SK-N-SH treated with all-trans-retinoic acid at 6 μM for 48 hours (cell line): ENCODE measurements at regions not wholly inside any gene's neighbourhood (a gene's known extent, or its start where the extent isn't known, plus 50 kb on each side); places are given as distances from the start of the nearest gene placed in this dataset.

Experiments
- ATAC-seq: fragments of 200-7000 bp; cut with Tn5 transposase; 3 replicates; pipeline ENCODE4 v1.9.1; 2020; ENCODE audit warnings: mild to moderate bottlenecking, moderate library complexity
- BACH2 ChIP-seq: fragments of 250-450 bp; sonication (Bioruptor Pico); IDR thresholded peaks from 2 replicates; pipeline ENCODE4 v1.9.0; 2021; ENCODE audit warnings: mild to moderate bottlenecking, borderline replicate concordance
- CSRNP3 ChIP-seq: fragments of 250-450 bp; sonication (Bioruptor Pico); IDR thresholded peaks from 2 replicates; pipeline ENCODE4 v1.5.1; 2021; ENCODE audit warnings: mild to moderate bottlenecking, moderate library complexity
- ESRRG ChIP-seq: fragments of 250-450 bp; sonication (Bioruptor Pico); IDR thresholded peaks from 2 replicates; pipeline ENCODE4 v1.6.1; 2021; ENCODE audit warnings: mild to moderate bottlenecking
- GLIS3 ChIP-seq: fragments of 250-450 bp; sonication (Bioruptor Pico); IDR thresholded peaks from 2 replicates; pipeline ENCODE4 v1.5.0; 2020; ENCODE audit warnings: mild to moderate bottlenecking, moderate library complexity
- ISL1 ChIP-seq: fragments of 250-450 bp; sonication (Bioruptor Pico); IDR thresholded peaks from 2 replicates; pipeline ENCODE4 v2.1.2; 2022; ENCODE audit warnings: mild to moderate bottlenecking, moderate library complexity
- OSR1 ChIP-seq: fragments of 250-450 bp; sonication (Bioruptor Pico); IDR thresholded peaks from 2 replicates; pipeline ENCODE4 v1.8.0; 2022; ENCODE audit warnings: moderate library complexity, mild to moderate bottlenecking, inconsistent platforms
- PATZ1 ChIP-seq: fragments of 250-450 bp; sonication (Bioruptor Pico); IDR thresholded peaks from 2 replicates; pipeline ENCODE4 v1.8.0; 2020; ENCODE audit warnings: mild to moderate bottlenecking, moderate library complexity, borderline replicate concordance
- PPARA ChIP-seq: fragments of 250-450 bp; sonication (Bioruptor Pico); IDR thresholded peaks from 2 replicates; pipeline ENCODE4 v1.5.0; 2020; ENCODE audit warnings: mild to moderate bottlenecking, borderline replicate concordance
- SNAI2 ChIP-seq: fragments of 250-450 bp; sonication (Bioruptor Pico); IDR thresholded peaks from 2 replicates; pipeline ENCODE4 v1.5.0; 2020; ENCODE audit warnings: mild to moderate bottlenecking, moderate library complexity
- TCF4 ChIP-seq: fragments of 250-450 bp; sonication (Bioruptor Pico); IDR thresholded peaks from 2 replicates; pipeline ENCODE4 v1.8.0; 2021; ENCODE audit warnings: mild to moderate bottlenecking, moderate library complexity, borderline replicate concordance
- TOX ChIP-seq: fragments of 250-450 bp; sonication (Bioruptor Pico); IDR thresholded peaks from 2 replicates; pipeline ENCODE4 v1.8.0; 2021; ENCODE audit warnings: mild to moderate bottlenecking, moderate library complexity, borderline replicate concordance
- ZC3H10 ChIP-seq: fragments of 250-450 bp; sonication (Bioruptor Pico); IDR thresholded peaks from 2 replicates; pipeline ENCODE4 v1.5.1; 2021; ENCODE audit warnings: mild to moderate bottlenecking, moderate library complexity
- ZFP3 ChIP-seq: fragments of 250-450 bp; sonication (Bioruptor Pico); IDR thresholded peaks from 2 replicates; pipeline ENCODE4 v1.5.0; 2020; ENCODE audit warnings: mild to moderate bottlenecking, moderate library complexity
- ZFP30 ChIP-seq: fragments of 450-650 bp; formaldehyde crosslinking; IDR thresholded peaks from 2 replicates; pipeline ENCODE4 v1.5.0; 2022; ENCODE audit warnings: mild to moderate bottlenecking, moderate library complexity
- ZNF70 ChIP-seq: fragments of 450-650 bp; formaldehyde crosslinking; IDR thresholded peaks from 2 replicates; pipeline ENCODE4 v1.5.0; 2020; ENCODE audit warnings: mild to moderate bottlenecking, moderate library complexity
- ZNF8 ChIP-seq: fragments of 450-650 bp; formaldehyde crosslinking; IDR thresholded peaks from 2 replicates; pipeline ENCODE4 v1.5.0; 2020; ENCODE audit warnings: mild to moderate bottlenecking, moderate library complexity
- TF ChIP-seq, protein P1 (sequence below): fragments of 250-450 bp; sonication (Bioruptor Pico); IDR thresholded peaks from 2 replicates; pipeline ENCODE4 v1.5.1; 2020; ENCODE audit warnings: low read depth, mild to moderate bottlenecking, moderate library complexity
- TF ChIP-seq, protein P2 (sequence below): fragments of 250-450 bp; sonication (Bioruptor Pico); IDR thresholded peaks from 2 replicates; pipeline ENCODE4 v1.8.0; 2021; ENCODE audit warnings: low read depth, mild to moderate bottlenecking, moderate library complexity, borderline replicate concordance

- no peak for TF ChIP-seq PPARA (CRISPR knock-in tag)
- TF ChIP-seq ISL1 (CRISPR knock-in tag): no peak
- TF ChIP-seq ZNF8 (CRISPR knock-in tag): no peak
- TF ChIP-seq TOX (CRISPR knock-in tag): no peak
- TF ChIP-seq TCF4 (CRISPR knock-in tag): no peak
- TF ChIP-seq ESRRG (CRISPR knock-in tag): no peak
- TF ChIP-seq CSRNP3 (CRISPR knock-in tag): no peak
- TF ChIP-seq ZFP30 (CRISPR knock-in tag): no peak
- TF ChIP-seq ZNF70 (CRISPR knock-in tag): no peak
- ATAC-seq: no peak
Observed at GRCh38 chr5:74255692-74256392, 384.7 kb downstream of the ENC1 start.

DNA sequence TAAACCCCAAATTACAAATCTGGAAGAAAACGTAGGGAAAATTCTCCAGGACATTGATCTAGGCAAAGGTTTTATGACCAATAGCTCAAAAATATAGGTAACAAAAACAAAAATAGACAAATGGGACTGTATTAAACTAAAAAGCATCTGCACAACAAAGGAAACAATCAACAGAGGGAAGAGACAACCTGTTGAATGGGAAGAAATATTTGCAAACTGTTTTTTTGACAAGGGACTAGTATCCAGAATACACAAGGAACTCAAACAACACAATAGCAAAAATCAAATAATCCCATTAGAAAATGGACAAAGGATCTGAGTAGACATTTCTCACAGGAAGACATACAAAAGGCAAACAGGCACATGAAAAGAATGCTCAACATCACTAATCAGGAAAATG, 386.3 kb downstream of the ENC1 start:
- ATAC-seq: no peak
- no peak for TF ChIP-seq PATZ1 (CRISPR knock-in tag)
- TF ChIP-seq, protein P1, sequence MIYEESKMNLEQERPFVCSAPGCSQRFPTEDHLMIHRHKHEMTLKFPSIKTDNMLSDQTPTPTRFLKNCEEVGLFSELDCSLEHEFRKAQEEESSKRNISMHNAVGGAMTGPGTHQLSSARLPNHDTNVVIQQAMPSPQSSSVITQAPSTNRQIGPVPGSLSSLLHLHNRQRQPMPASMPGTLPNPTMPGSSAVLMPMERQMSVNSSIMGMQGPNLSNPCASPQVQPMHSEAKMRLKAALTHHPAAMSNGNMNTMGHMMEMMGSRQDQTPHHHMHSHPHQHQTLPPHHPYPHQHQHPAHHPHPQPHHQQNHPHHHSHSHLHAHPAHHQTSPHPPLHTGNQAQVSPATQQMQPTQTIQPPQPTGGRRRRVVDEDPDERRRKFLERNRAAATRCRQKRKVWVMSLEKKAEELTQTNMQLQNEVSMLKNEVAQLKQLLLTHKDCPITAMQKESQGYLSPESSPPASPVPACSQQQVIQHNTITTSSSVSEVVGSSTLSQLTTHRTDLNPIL (CRISPR knock-in tag): no peak
- no peak for TF ChIP-seq ZC3H10 (CRISPR knock-in tag)
- TF ChIP-seq CSRNP3 (CRISPR knock-in tag): no peak
- TF ChIP-seq SNAI2: no peak
- TF ChIP-seq, all 23 proteins: peak for 0

DNA sequence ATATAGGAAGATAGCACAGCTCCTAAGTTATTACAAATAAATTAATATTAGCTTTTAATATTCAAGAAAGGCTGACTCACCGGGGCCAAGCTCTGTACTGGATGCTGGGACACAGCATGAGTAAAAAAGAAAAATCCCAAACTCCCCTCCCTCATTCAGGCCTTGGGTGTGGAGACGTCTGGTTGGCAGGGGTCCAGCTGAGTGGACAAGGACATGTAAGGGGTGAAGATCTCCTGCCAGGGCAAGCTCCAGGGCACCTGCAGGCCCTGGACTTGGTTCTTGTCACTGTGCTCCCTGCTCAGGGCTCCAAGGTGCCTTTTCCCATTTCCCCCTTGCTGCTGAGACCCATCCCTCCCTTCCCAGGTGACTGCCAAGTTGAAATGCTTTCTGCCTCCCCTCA, 388.5 kb downstream of the ENC1 start:
- TF ChIP-seq ZFP30 (CRISPR knock-in tag): no peak
- TF ChIP-seq ZNF8 (CRISPR knock-in tag): no peak
- no peak for TF ChIP-seq PPARA (CRISPR knock-in tag)
- TF ChIP-seq ZNF70 (CRISPR knock-in tag): no peak
- TF ChIP-seq OSR1: no peak
- TF ChIP-seq, protein P2, sequence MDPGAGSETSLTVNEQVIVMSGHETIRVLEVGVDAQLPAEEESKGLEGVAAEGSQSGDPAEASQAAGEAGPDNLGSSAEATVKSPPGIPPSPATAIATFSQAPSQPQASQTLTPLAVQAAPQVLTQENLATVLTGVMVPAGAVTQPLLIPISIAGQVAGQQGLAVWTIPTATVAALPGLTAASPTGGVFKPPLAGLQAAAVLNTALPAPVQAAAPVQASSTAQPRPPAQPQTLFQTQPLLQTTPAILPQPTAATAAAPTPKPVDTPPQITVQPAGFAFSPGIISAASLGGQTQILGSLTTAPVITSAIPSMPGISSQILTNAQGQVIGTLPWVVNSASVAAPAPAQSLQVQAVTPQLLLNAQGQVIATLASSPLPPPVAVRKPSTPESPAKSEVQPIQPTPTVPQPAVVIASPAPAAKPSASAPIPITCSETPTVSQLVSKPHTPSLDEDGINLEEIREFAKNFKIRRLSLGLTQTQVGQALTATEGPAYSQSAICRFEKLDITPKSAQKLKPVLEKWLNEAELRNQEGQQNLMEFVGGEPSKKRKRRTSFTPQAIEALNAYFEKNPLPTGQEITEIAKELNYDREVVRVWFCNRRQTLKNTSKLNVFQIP (CRISPR knock-in tag): no peak
- TF ChIP-seq GLIS3 (CRISPR knock-in tag): no peak
- no peak for TF ChIP-seq ZFP3 (CRISPR knock-in tag)
- TF ChIP-seq TOX (CRISPR knock-in tag): no peak
- no peak for TF ChIP-seq ISL1 (CRISPR knock-in tag)
- no peak for TF ChIP-seq BACH2 (CRISPR knock-in tag)
- TF ChIP-seq TCF4 (CRISPR knock-in tag): no peak
- TF ChIP-seq ESRRG (CRISPR knock-in tag): no peak
- no peak for TF ChIP-seq ZC3H10 (CRISPR knock-in tag)
- TF ChIP-seq, all 23 proteins: peak for 0

More for the DNA sequence above, 388.5 kb downstream of the ENC1 start:
- ATAC-seq: no peak
